NCI-H1048 (cell line): ENCODE measurements at regions not wholly inside any gene's neighbourhood (a gene's known extent, or its start where the extent isn't known, plus 50 kb on each side); places are given as distances from the start of the nearest gene placed in this dataset.

ENCODE experiments used
- DNase-seq: peaks from one replicate; lab custom pipeline; 2025; lab: John Stamatoyannopoulos, UW

- no peak for DNase-seq
These were observed 168.6 kb downstream of the TRIM33 start for GRCh38 chr1:114342376-114342775.

- no peak for DNase-seq
These were observed 169.1 kb downstream of the TRIM33 start for GRCh38 chr1:114341856-114342255.

- no peak for DNase-seq
These were observed 169.7 kb downstream of the TRIM33 start for GRCh38 chr1:114341299-114341698.

GRCh38 chr1:114340892-114341291 lies 170.1 kb downstream of the TRIM33 start:
- no peak for DNase-seq

- DNase-seq = no peak
These were observed 171.6 kb downstream of the TRIM33 start for GRCh38 chr1:114339379-114339778.

GRCh38 chr1:114338191-114338890 lies 172.7 kb downstream of the TRIM33 start:
- DNase-seq = no peak

- no peak for DNase-seq
These were observed 173.6 kb downstream of the TRIM33 start for GRCh38 chr1:114337417-114337816.

GRCh38 chr1:114336360-114336759 lies 174.6 kb downstream of the TRIM33 start:
- no peak for DNase-seq

GRCh38 chr1:114335273-114335672 lies 175.7 kb downstream of the TRIM33 start:
- no peak for DNase-seq

- DNase-seq = no peak
These were observed 176.7 kb downstream of the TRIM33 start for GRCh38 chr1:114334297-114334696.

- DNase-seq = no peak
These were observed 177.3 kb downstream of the TRIM33 start for GRCh38 chr1:114333690-114334089.

GRCh38 chr1:114331936-114332335 lies 178.3 kb upstream of the SYT6 start:
- DNase-seq = no peak

- DNase-seq = no peak
These were observed 176.8 kb upstream of the SYT6 start for GRCh38 chr1:114330451-114330983.

GRCh38 chr1:114328361-114328904 lies 174.8 kb upstream of the SYT6 start:
- no peak for DNase-seq

GRCh38 chr1:114324662-114324965 lies 170.9 kb upstream of the SYT6 start:
- DNase-seq = no peak

GRCh38 chr1:114323959-114324661 lies 170.4 kb upstream of the SYT6 start:
- no peak for DNase-seq

GRCh38 chr1:114322734-114323133 lies 169.1 kb upstream of the SYT6 start:
- no peak for DNase-seq

- no peak for DNase-seq
These were observed 168.5 kb upstream of the SYT6 start for GRCh38 chr1:114322207-114322606.

- DNase-seq = no peak
These were observed 166.9 kb upstream of the SYT6 start for GRCh38 chr1:114320586-114320985.

- no peak for DNase-seq
These were observed 165.7 kb upstream of the SYT6 start for GRCh38 chr1:114319418-114319817.

GRCh38 chr1:114318961-114319360 lies 165.3 kb upstream of the SYT6 start:
- DNase-seq = no peak

- no peak for DNase-seq
These were observed 162.5 kb upstream of the SYT6 start for GRCh38 chr1:114316204-114316603.

GRCh38 chr1:114315631-114316030 lies 162.0 kb upstream of the SYT6 start:
- no peak for DNase-seq
